ENCODE measurements at regions not wholly inside any gene's neighbourhood (a gene's known extent, or its start where the extent isn't known, plus 50 kb on each side); places are given as distances from the start of the nearest gene placed in this dataset.

GRCh38 chr5:141781910-141782309 is 96.3 kb downstream of the PCDH1 start:
- Histone ChIP-seq H3K4me3 (no peak overlapping the region), H3K4me1 (peaks cover 0 to 17% (median 11%) of the 10 kb centered on the region in 4 donors), H3K27ac (no peak overlapping the region), H3K9me3 (no peaks in the 10 kb centered on the region), H3K27me3 (peaks cover 0 to 10% (median 0%) of the 10 kb centered on the region in 3 donors), H3K36me3 (no peaks in the 10 kb centered on the region)
- intact Hi-C loops (cut with DNase I; ENCODE audit: low total_unique reads): no loop called here
- DNase-seq: no peak
- WGBS, 5 donors: 83 to 94% (median 86%) methylated on average over 2 of the region's 2 CpGs
- TF ChIP-seq CTCF (IDR thresholded peaks at IDR 0.05): no peak

GRCh38 chr5:141780952-141781781 is 97.0 kb downstream of the PCDH1 start:
- DNase-seq: no peak
- no peak overlapping the region for H3K27ac ChIP-seq
- H3K36me3 ChIP-seq: no peaks in the 10 kb centered on the region
- H3K4me3 ChIP-seq: no peak overlapping the region
- no peaks in the 10 kb centered on the region for H3K9me3 ChIP-seq
- H3K4me1 ChIP-seq: peaks cover 0 to 17% (median 11%) of the 10 kb centered on the region in 4 donors
- peaks cover 0 to 5% (median 0%) of the 10 kb centered on the region in 3 donors for H3K27me3 ChIP-seq
- TF ChIP-seq EP300 (IDR thresholded peaks at IDR 0.05): no peak
- TF ChIP-seq CTCF (IDR thresholded peaks at IDR 0.05): no peak
- no peak for TF ChIP-seq POLR2A (IDR thresholded peaks at IDR 0.05)
- no peak for TF ChIP-seq POLR2AphosphoS5 (IDR thresholded peaks at IDR 0.05)
- 76 to 83% (median 81%) methylated on average over 11 to 13 of the region's 13 CpGs for WGBS, 5 donors
- intact Hi-C loops (cut with DNase I; ENCODE audit: low total_unique reads): no loop called here

GRCh38 chr5:141780240-141780951 is 97.8 kb downstream of the PCDH1 start:
- H3K4me3 ChIP-seq: no peak overlapping the region
- H3K9me3 ChIP-seq: no peaks in the 10 kb centered on the region
- no peak overlapping the region for H3K27ac ChIP-seq
- DNase-seq: no peak
- no peaks in the 10 kb centered on the region for H3K36me3 ChIP-seq
- 73 to 86% (median 73%) methylated on average over 10 of the region's 10 CpGs for WGBS, 5 donors
- peaks cover 0 to 5% (median 0%) of the 10 kb centered on the region in 3 donors for H3K27me3 ChIP-seq
- intact Hi-C loops (cut with DNase I; ENCODE audit: low total_unique reads): no loop called here
- peaks cover 0 to 9% (median 7%) of the 10 kb centered on the region in 4 donors for H3K4me1 ChIP-seq
- TF ChIP-seq CTCF (IDR thresholded peaks at IDR 0.05) (no peak), POLR2AphosphoS5 (IDR thresholded peaks at IDR 0.05) (no peak), POLR2A (IDR thresholded peaks at IDR 0.05) (no peak), EP300 (IDR thresholded peaks at IDR 0.05) (no peak)

GRCh38 chr5:141779503-141779973 is 97.5 kb upstream of the ARAP3 start:
- no peak for TF ChIP-seq POLR2AphosphoS5 (IDR thresholded peaks at IDR 0.05)
- no peak for TF ChIP-seq CTCF (IDR thresholded peaks at IDR 0.05)
- no peak for TF ChIP-seq EP300 (IDR thresholded peaks at IDR 0.05)
- TF ChIP-seq POLR2A (IDR thresholded peaks at IDR 0.05): no peak
- peak in 1 of 2 donors; percentile 64 for DNase-seq

More at GRCh38 chr5:141779503-141779973, 97.5 kb upstream of the ARAP3 start:
- Histone ChIP-seq H3K36me3 (no peaks in the 10 kb centered on the region), H3K27me3 (peaks cover 0 to 5% (median 0%) of the 10 kb centered on the region in 3 donors), H3K9me3 (no peaks in the 10 kb centered on the region), H3K4me3 (no peak overlapping the region), H3K27ac (no peak overlapping the region), H3K4me1 (peaks cover 0 to 4% (median under 1%) of the 10 kb centered on the region in 4 donors)
- intact Hi-C loops (cut with DNase I; ENCODE audit: low total_unique reads): no loop called here
- 40 to 52% (median 47%) methylated on average over 5 of the region's 5 CpGs for WGBS, 5 donors
